ENCODE measurements at regions not wholly inside any gene's neighbourhood (a gene's known extent, or its start where the extent isn't known, plus 50 kb on each side); places are given as distances from the start of the nearest gene placed in this dataset.

- no peaks in the 10 kb centered on the region for H3K27me3 ChIP-seq (ENCODE audit: insufficient read depth in 3 of 3, low read length in 2 of 3)
- H3K36me3 ChIP-seq (ENCODE audit: insufficient read depth in 1 of 2, low read depth in 1 of 2), result no peaks in the 10 kb centered on the region
- DNase-seq (peak in 1 of 2 donors; percentile 23), ATAC-seq (peak; percentile 69 to 86 (median 79))
- H3K4me1 ChIP-seq, result no peaks in the 10 kb centered on the region
- WGBS, 3 donors, result 24 to 43% (median 24%) methylated on average over 4 of the region's 4 CpGs
- H3K9me3 ChIP-seq, result no peaks in the 10 kb centered on the region
- no peak overlapping the region for H3K27ac ChIP-seq
- intact Hi-C loops (cut with DNase I), result no loop called here
- no peak overlapping the region for H3K4me3 ChIP-seq
- no peak for TF ChIP-seq CTCF (IDR thresholded peaks at IDR 0.05)
These were observed 224.6 kb upstream of the NRP1 start for GRCh38 chr10:33559105-33559504.

- DNase-seq (no peak), ATAC-seq (no peak)
- 82 to 96% (median 93%) methylated on average over 1 of the region's 1 CpG for WGBS, 3 donors
- TF ChIP-seq CTCF (IDR thresholded peaks at IDR 0.05), result no peak
- H3K36me3 ChIP-seq (ENCODE audit: insufficient read depth in 1 of 2, low read depth in 1 of 2), result no peaks in the 10 kb centered on the region
- H3K4me3 ChIP-seq, result no peak overlapping the region
- no peaks in the 10 kb centered on the region for H3K4me1 ChIP-seq
- intact Hi-C loops (cut with DNase I), result no loop called here
- H3K27me3 ChIP-seq (ENCODE audit: insufficient read depth in 3 of 3, low read length in 2 of 3), result no peaks in the 10 kb centered on the region
- H3K27ac ChIP-seq, result no peak overlapping the region
- no peaks in the 10 kb centered on the region for H3K9me3 ChIP-seq
These were observed 222.8 kb upstream of the NRP1 start for GRCh38 chr10:33557313-33557712.

- no peaks in the 10 kb centered on the region for H3K27me3 ChIP-seq (ENCODE audit: insufficient read depth in 3 of 3, low read length in 2 of 3)
- no peaks in the 10 kb centered on the region for H3K9me3 ChIP-seq
- H3K36me3 ChIP-seq (ENCODE audit: insufficient read depth in 1 of 2, low read depth in 1 of 2), result no peaks in the 10 kb centered on the region
- H3K4me3 ChIP-seq, result no peak overlapping the region
- no peaks in the 10 kb centered on the region for H3K4me1 ChIP-seq
- intact Hi-C loops (cut with DNase I), result no loop called here
- no peak overlapping the region for H3K27ac ChIP-seq
- no peak for ATAC-seq
- WGBS, 3 donors, result 55 to 70% (median 62%) methylated on average over 11 of the region's 11 CpGs
- DNase-seq, result no peak
- TF ChIP-seq CTCF (IDR thresholded peaks at IDR 0.05), result no peak
These were observed 222.2 kb upstream of the NRP1 start for GRCh38 chr10:33556620-33557019.

- H3K27me3 ChIP-seq (ENCODE audit: insufficient read depth in 3 of 3, low read length in 2 of 3), result no peaks in the 10 kb centered on the region
- DNase-seq (no peak), ATAC-seq (peak in 1 of 4 donors; percentile 37)
- 88 to 94% (median 88%) methylated on average over 1 of the region's 1 CpG for WGBS, 3 donors
- H3K4me3 ChIP-seq, result no peak overlapping the region
- no peaks in the 10 kb centered on the region for H3K9me3 ChIP-seq
- intact Hi-C loops (cut with DNase I), result no loop called here
- TF ChIP-seq CTCF (IDR thresholded peaks at IDR 0.05), result no peak
- H3K27ac ChIP-seq, result no peak overlapping the region
- no peaks in the 10 kb centered on the region for H3K36me3 ChIP-seq (ENCODE audit: insufficient read depth in 1 of 2, low read depth in 1 of 2)
- no peaks in the 10 kb centered on the region for H3K4me1 ChIP-seq
These were observed 221.6 kb upstream of the NRP1 start for GRCh38 chr10:33556103-33556502.

- no peaks in the 10 kb centered on the region for H3K27me3 ChIP-seq (ENCODE audit: insufficient read depth in 3 of 3, low read length in 2 of 3)
- H3K4me1 ChIP-seq, result no peaks in the 10 kb centered on the region
- DNase-seq, result no peak
- no peaks in the 10 kb centered on the region for H3K36me3 ChIP-seq (ENCODE audit: insufficient read depth in 1 of 2, low read depth in 1 of 2)
- intact Hi-C loops (cut with DNase I), result no loop called here
- H3K27ac ChIP-seq, result no peak overlapping the region
- 54 to 68% (median 65%) methylated on average over 11 of the region's 11 CpGs for WGBS, 3 donors
- no peak for TF ChIP-seq CTCF (IDR thresholded peaks at IDR 0.05)
- H3K4me3 ChIP-seq, result no peak overlapping the region
- no peaks in the 10 kb centered on the region for H3K9me3 ChIP-seq
- no peak for ATAC-seq
These were observed 219.5 kb upstream of the NRP1 start for GRCh38 chr10:33553748-33554571.

Measured in psoas muscle (tissue), 7 donors.